Caki2 (cell line): ENCODE measurements at regions not wholly inside any gene's neighbourhood (a gene's known extent, or its start where the extent isn't known, plus 50 kb on each side); places are given as distances from the start of the nearest gene placed in this dataset.

ENCODE experiments used
- DNase-seq: peaks from one replicate; pipeline ENCODE4 v3.0.0-alpha.2; 2015; ENCODE audit warnings: low read depth
- in situ Hi-C: cut with HindIII; loops from 2 replicates; pipeline ENCODE4 v1.10.0; 2016; ENCODE audit warnings: low sequenced_read_pairs, low pct_unique_long_range_greater_than_20kb, mixed read lengths

GRCh38 chr1:104804147-104804546, 1054.4 kb downstream of the AMY1C start:
- in situ Hi-C loops: no loop called here

GRCh38 chr1:104807590-104807989, 1057.9 kb downstream of the AMY1C start:
- peak; percentile 19 for DNase-seq
- in situ Hi-C loops: no loop called here

More at GRCh38 chr1:104804147-104804546, 1054.4 kb downstream of the AMY1C start:
- DNase-seq: no peak

- in situ Hi-C loops: no loop called here
Observed at GRCh38 chr1:104825401-104825800, 1075.7 kb downstream of the AMY1C start.

GRCh38 chr1:104830534-104830933, 1080.8 kb downstream of the AMY1C start:
- no peak for DNase-seq

More at GRCh38 chr1:104825401-104825800, 1075.7 kb downstream of the AMY1C start:
- DNase-seq: no peak

GRCh38 chr1:104852151-104852550, 1102.5 kb downstream of the AMY1C start:
- DNase-seq: no peak
- in situ Hi-C loops: no loop called here

More at GRCh38 chr1:104830534-104830933, 1080.8 kb downstream of the AMY1C start:
- in situ Hi-C loops: no loop called here

GRCh38 chr1:104853276-104853675, 1103.6 kb downstream of the AMY1C start:
- no peak for DNase-seq
- in situ Hi-C loops: no loop called here

- in situ Hi-C loops: no loop called here
- DNase-seq: no peak
Observed at GRCh38 chr1:104854529-104854928, 1104.8 kb downstream of the AMY1C start.

GRCh38 chr1:104855550-104855949, 1105.9 kb downstream of the AMY1C start:
- in situ Hi-C loops: no loop called here
- no peak for DNase-seq

- in situ Hi-C loops: no loop called here
- DNase-seq: no peak
Observed at GRCh38 chr1:104856091-104856490, 1106.4 kb downstream of the AMY1C start.

- no peak for DNase-seq
- in situ Hi-C loops: no loop called here
Observed at GRCh38 chr1:104856518-104856917, 1106.8 kb downstream of the AMY1C start.

- in situ Hi-C loops: no loop called here
Observed at GRCh38 chr1:104868794-104869193, 1119.1 kb downstream of the AMY1C start.

GRCh38 chr1:104874044-104874443, 1124.3 kb downstream of the AMY1C start:
- no peak for DNase-seq
- in situ Hi-C loops: no loop called here

More at GRCh38 chr1:104868794-104869193, 1119.1 kb downstream of the AMY1C start:
- no peak for DNase-seq

- DNase-seq: no peak
- in situ Hi-C loops: no loop called here
Observed at GRCh38 chr1:104878203-104878909, 1128.7 kb downstream of the AMY1C start.

GRCh38 chr1:104884939-104885338, 1135.2 kb downstream of the AMY1C start:
- in situ Hi-C loops: no loop called here
- no peak for DNase-seq

- no peak for DNase-seq
- in situ Hi-C loops: no loop called here
Observed at GRCh38 chr1:104905322-104905721, 1155.6 kb downstream of the AMY1C start.

GRCh38 chr1:104906141-104906540, 1156.4 kb downstream of the AMY1C start:
- in situ Hi-C loops: no loop called here
- DNase-seq: no peak

- in situ Hi-C loops: no loop called here
- DNase-seq: no peak
Observed at GRCh38 chr1:104919188-104919587, 1169.5 kb downstream of the AMY1C start.

GRCh38 chr1:104921525-104921924, 1171.8 kb downstream of the AMY1C start:
- in situ Hi-C loops: no loop called here
- no peak for DNase-seq

- DNase-seq: no peak
- in situ Hi-C loops: no loop called here
Observed at GRCh38 chr1:104923075-104923474, 1173.4 kb downstream of the AMY1C start.

GRCh38 chr1:104929280-104929679, 1179.6 kb downstream of the AMY1C start:
- no peak for DNase-seq
- in situ Hi-C loops: no loop called here
